DND-41 (cell line): ENCODE measurements at regions not wholly inside any gene's neighbourhood (a gene's known extent, or its start where the extent isn't known, plus 50 kb on each side); places are given as distances from the start of the nearest gene placed in this dataset.

Experiments
- ATAC-seq: fragments of 200-7000 bp; cut with Tn5 transposase; 3 replicates; pipeline ENCODE4 v1.9.1; 2021; ENCODE audit warnings: low read depth; ENCODE audit not compliant: insufficient read depth
- DNase-seq: peaks from one replicate; pipeline ENCODE4 v3.0.0-alpha.2; 2020
- H2AFZ ChIP-seq: 2 replicates; pipeline ENCODE4 v1.6.0; 2012; ENCODE audit warnings: low read depth, low read length
- H3K27ac ChIP-seq: 2 replicates; pipeline ENCODE4 v1.5.1; 2012; ENCODE audit warnings: low read length, inconsistent platforms
- H3K27me3 ChIP-seq: fragments of 200-600 bp; sonication (generic); 2 replicates; pipeline ENCODE4 v1.6.0; 2012; ENCODE audit warnings: low read length, mild to moderate bottlenecking, inconsistent platforms; ENCODE audit not compliant: insufficient read depth, poor library complexity
- H3K36me3 ChIP-seq: 2 replicates; pipeline ENCODE4 v1.5.1; 2012; ENCODE audit warnings: low read length, inconsistent platforms; ENCODE audit not compliant: insufficient read depth
- H3K4me1 ChIP-seq: 2 replicates; pipeline ENCODE4 v1.5.1; 2012; ENCODE audit warnings: mild to moderate bottlenecking, low read length; ENCODE audit not compliant: insufficient read depth
- H3K4me2 ChIP-seq: 2 replicates; pipeline ENCODE4 v1.6.0; 2012; ENCODE audit warnings: mild to moderate bottlenecking, moderate library complexity, low read length, inconsistent platforms; ENCODE audit not compliant: insufficient read depth
- H3K4me3 ChIP-seq, 2 experiments: fragments of 200-600 bp in 1 of 2; shearing (Covaris generic) in 1 of 2; 2 replicates each; pipeline ENCODE4 v1.5.1; 2012 to 2016; ENCODE audit warnings: inconsistent platforms in 2 of 2, low read length in 2 of 2, mild to moderate bottlenecking in 2 of 2, low read depth in 1 of 2, moderate library complexity in 1 of 2
- H3K79me2 ChIP-seq: 2 replicates; pipeline ENCODE4 v1.6.0; 2012; ENCODE audit warnings: low read length, inconsistent platforms; ENCODE audit not compliant: insufficient read depth
- H3K9ac ChIP-seq: 2 replicates; pipeline ENCODE4 v1.6.0; 2012; ENCODE audit warnings: low read depth, mild to moderate bottlenecking, inconsistent platforms, low read length, moderate library complexity
- H3K9me3 ChIP-seq: 2 replicates; pipeline ENCODE4 v1.5.1; 2012; ENCODE audit warnings: low read length, moderate library complexity, mild to moderate bottlenecking, inconsistent platforms; ENCODE audit not compliant: insufficient read depth, severe bottlenecking
- H4K20me1 ChIP-seq: 2 replicates; pipeline ENCODE4 v1.6.0; 2012; ENCODE audit warnings: low read length; ENCODE audit not compliant: insufficient read depth
- EZH2 ChIP-seq: IDR thresholded peaks from 3 replicates; pipeline ENCODE4 v1.6.1; 2012; ENCODE audit warnings: borderline replicate concordance, low read depth, mild to moderate bottlenecking, moderate library complexity, low read length, inconsistent platforms; ENCODE audit not compliant: severe bottlenecking
- TF ChIP-seq, protein P1 (sequence below): IDR thresholded peaks from 2 replicates; pipeline ENCODE4 v1.5.1; 2012; ENCODE audit warnings: borderline replicate concordance, low read length, moderate library complexity, mild to moderate bottlenecking; ENCODE audit not compliant: poor library complexity, severe bottlenecking; ENCODE audit errors: extremely low read depth

DNA sequence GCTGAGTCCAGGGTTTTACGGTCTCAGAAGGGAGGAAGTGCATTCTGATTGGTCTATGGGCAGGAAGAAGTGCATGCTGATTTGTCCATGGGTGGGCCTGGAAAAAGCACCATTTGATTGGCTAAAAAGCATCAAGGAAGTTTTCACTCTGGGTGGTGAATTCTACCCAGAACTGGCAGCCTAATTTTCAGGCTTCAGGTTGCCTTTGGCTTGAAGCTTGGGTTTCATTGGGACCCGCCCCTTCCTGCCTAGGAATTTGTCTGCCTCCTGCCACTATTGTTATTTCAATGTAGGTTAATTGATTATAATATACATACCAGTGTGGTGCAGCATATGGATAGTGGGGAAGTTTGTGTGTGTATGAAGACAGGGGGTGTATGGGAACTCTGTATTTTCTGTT lies 1355.9 kb downstream of the SI start:
- Histone ChIP-seq H3K4me1 (no peaks in the 10 kb centered on the region), H3K27ac (no peak overlapping the region), H3K36me3 (no peaks in the 10 kb centered on the region), H3K9ac (no peak overlapping the region), H4K20me1 (no peaks in the 10 kb centered on the region), H3K4me3 (no peak overlapping the region), H3K79me2 (no peaks in the 10 kb centered on the region), H3K27me3 (no peaks in the 10 kb centered on the region), H3K4me2 (no peak overlapping the region), H2AFZ (peak overlapping the region; percentile 54; the same call in 1 of the 2 replicates), H3K9me3 (peaks cover 7% of the 10 kb centered on the region)
- ATAC-seq (no peak), DNase-seq (no peak)
- TF ChIP-seq EZH2 = no peak

DNA sequence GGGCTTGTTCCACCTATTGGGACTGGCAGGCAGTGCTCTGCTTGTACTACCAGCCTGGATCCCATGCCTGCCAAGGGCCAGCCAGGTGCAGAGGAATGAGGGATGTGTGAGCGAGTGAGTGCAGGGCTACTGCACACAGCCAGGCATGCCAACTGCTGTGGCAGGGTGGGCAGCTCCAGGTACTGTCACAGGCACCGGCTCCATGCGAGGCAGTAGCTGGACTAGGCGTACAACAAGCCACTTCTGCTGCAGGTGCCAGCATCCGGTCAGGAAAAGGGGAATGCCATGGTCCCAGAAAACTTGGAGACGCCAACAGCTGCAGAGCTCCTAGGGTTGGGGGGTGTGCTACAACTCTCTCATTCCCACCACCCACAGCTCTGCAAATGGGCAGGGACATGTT lies 1356.7 kb downstream of the SI start:
- no peak overlapping the region for H3K4me3 ChIP-seq
- DNase-seq = no peak
- H3K9ac ChIP-seq = no peak overlapping the region
- TF ChIP-seq, protein P1, sequence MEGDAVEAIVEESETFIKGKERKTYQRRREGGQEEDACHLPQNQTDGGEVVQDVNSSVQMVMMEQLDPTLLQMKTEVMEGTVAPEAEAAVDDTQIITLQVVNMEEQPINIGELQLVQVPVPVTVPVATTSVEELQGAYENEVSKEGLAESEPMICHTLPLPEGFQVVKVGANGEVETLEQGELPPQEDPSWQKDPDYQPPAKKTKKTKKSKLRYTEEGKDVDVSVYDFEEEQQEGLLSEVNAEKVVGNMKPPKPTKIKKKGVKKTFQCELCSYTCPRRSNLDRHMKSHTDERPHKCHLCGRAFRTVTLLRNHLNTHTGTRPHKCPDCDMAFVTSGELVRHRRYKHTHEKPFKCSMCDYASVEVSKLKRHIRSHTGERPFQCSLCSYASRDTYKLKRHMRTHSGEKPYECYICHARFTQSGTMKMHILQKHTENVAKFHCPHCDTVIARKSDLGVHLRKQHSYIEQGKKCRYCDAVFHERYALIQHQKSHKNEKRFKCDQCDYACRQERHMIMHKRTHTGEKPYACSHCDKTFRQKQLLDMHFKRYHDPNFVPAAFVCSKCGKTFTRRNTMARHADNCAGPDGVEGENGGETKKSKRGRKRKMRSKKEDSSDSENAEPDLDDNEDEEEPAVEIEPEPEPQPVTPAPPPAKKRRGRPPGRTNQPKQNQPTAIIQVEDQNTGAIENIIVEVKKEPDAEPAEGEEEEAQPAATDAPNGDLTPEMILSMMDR = no peak
- no peak for TF ChIP-seq EZH2
- no peak overlapping the region for H3K4me2 ChIP-seq
- ATAC-seq = no peak; the same call in 2 of the 3 replicates
- 0 out of 2 replicates have a peak overlapping the region, but pooled peaks have one; percentile 54 for H2AFZ ChIP-seq
- H3K79me2 ChIP-seq = no peaks in the 10 kb centered on the region
- H3K27me3 ChIP-seq = no peaks in the 10 kb centered on the region
- no peaks in the 10 kb centered on the region for H4K20me1 ChIP-seq
- peaks cover 7% of the 10 kb centered on the region for H3K9me3 ChIP-seq
- no peak overlapping the region for H3K27ac ChIP-seq
- H3K36me3 ChIP-seq = no peaks in the 10 kb centered on the region
- no peaks in the 10 kb centered on the region for H3K4me1 ChIP-seq

DNA sequence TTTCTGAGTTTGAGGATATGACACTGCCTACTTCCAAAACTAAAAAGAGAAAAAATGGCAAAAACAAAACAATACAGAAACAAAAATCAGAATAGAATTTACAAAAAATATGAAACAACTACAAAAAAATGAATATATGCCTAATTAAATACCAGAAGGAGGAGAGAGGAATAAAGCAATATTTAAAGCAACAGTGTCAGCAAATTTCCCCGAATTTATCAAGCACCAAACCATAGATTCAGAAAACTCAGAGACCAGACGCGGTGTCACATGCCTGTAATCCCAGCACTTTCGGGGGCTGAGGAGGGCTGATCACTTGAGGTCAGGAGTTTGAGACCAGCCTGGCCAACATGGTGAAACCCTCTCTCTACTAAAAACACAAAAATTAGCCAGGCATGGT lies 1360.9 kb downstream of the SI start:
- no peaks in the 10 kb centered on the region for H4K20me1 ChIP-seq
- peaks cover 7% of the 10 kb centered on the region for H3K9me3 ChIP-seq
- H3K4me3 ChIP-seq = no peak overlapping the region
- ATAC-seq = no peak
- no peak overlapping the region for H3K9ac ChIP-seq
- H3K79me2 ChIP-seq = no peaks in the 10 kb centered on the region
- no peaks in the 10 kb centered on the region for H3K4me1 ChIP-seq
- no peak overlapping the region for H3K4me2 ChIP-seq
- no peak overlapping the region for H2AFZ ChIP-seq
- no peak overlapping the region for H3K27ac ChIP-seq
- TF ChIP-seq, protein P1 = no peak
- TF ChIP-seq EZH2 = no peak
- no peak for DNase-seq
- no peaks in the 10 kb centered on the region for H3K36me3 ChIP-seq
- H3K27me3 ChIP-seq = no peaks in the 10 kb centered on the region

DNA sequence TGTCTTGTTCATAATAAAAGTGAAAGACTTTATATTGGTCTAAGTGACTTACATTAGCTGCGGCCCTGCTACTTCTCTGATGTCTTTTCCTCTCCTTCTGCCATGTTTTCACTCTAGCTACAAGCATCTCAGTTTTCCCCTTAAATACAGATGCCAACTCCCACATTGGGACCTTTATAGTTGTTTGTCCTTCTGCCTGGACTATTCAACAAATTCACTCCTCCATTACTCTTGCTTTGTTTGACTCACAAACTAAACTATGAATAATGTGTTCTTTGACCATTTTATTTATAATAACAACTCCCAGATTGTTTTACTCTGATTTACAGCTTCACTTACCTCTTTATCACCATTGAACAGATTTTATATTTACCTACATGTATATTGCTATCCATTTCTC lies 1369.9 kb downstream of the SI start:
- no peaks in the 10 kb centered on the region for H4K20me1 ChIP-seq
- no peaks in the 10 kb centered on the region for H3K27me3 ChIP-seq
- H3K4me3 ChIP-seq = no peak overlapping the region
- H3K79me2 ChIP-seq = no peaks in the 10 kb centered on the region
- no peaks in the 10 kb centered on the region for H3K9me3 ChIP-seq
- no peak overlapping the region for H3K4me2 ChIP-seq
- no peak overlapping the region for H3K9ac ChIP-seq
- no peak overlapping the region for H3K27ac ChIP-seq
- H2AFZ ChIP-seq = no peak overlapping the region
- TF ChIP-seq EZH2 = no peak
- TF ChIP-seq, protein P1 = no peak
- H3K36me3 ChIP-seq = no peaks in the 10 kb centered on the region
- H3K4me1 ChIP-seq = no peaks in the 10 kb centered on the region
- DNase-seq (no peak), ATAC-seq (no peak)
